GM12874 (cell line): ENCODE measurements at regions not wholly inside any gene's neighbourhood (a gene's known extent, or its start where the extent isn't known, plus 50 kb on each side); places are given as distances from the start of the nearest gene placed in this dataset.

Experiments used
- TF ChIP-seq, protein P1 (sequence below): IDR thresholded peaks from 2 replicates; pipeline ENCODE4 v1.5.1; 2011; ENCODE audit warnings: low read depth, mild to moderate bottlenecking, control low read depth, low read length, moderate library complexity; ENCODE audit not compliant: insufficient read depth

DNA sequence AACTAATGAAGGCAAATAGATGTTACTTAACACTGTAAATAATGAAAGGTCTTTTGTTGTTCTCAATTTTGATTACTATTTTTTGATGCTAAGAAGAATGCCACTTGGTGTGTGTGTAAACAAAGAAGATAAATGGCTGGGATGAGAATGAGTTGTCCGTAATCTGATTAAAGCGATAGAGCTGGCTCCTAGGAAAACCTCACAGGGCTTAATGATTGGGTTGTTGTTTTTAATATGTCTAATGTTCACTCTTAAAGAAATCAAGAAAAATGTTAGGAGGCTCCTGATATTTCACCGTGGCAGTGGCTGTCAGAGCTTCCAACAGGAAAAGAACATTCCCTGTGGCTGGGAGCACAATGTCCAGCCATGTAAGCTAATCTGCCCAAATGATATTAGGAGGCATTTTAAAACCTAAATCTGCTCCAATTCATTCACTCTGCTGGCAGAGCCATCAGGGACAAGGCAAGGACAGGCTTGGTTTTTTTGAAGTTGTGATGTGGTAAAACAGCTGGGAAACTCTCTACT lies 243.9 kb downstream of the SNX10 start:
- TF ChIP-seq, protein P1, sequence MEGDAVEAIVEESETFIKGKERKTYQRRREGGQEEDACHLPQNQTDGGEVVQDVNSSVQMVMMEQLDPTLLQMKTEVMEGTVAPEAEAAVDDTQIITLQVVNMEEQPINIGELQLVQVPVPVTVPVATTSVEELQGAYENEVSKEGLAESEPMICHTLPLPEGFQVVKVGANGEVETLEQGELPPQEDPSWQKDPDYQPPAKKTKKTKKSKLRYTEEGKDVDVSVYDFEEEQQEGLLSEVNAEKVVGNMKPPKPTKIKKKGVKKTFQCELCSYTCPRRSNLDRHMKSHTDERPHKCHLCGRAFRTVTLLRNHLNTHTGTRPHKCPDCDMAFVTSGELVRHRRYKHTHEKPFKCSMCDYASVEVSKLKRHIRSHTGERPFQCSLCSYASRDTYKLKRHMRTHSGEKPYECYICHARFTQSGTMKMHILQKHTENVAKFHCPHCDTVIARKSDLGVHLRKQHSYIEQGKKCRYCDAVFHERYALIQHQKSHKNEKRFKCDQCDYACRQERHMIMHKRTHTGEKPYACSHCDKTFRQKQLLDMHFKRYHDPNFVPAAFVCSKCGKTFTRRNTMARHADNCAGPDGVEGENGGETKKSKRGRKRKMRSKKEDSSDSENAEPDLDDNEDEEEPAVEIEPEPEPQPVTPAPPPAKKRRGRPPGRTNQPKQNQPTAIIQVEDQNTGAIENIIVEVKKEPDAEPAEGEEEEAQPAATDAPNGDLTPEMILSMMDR, result no peak

DNA sequence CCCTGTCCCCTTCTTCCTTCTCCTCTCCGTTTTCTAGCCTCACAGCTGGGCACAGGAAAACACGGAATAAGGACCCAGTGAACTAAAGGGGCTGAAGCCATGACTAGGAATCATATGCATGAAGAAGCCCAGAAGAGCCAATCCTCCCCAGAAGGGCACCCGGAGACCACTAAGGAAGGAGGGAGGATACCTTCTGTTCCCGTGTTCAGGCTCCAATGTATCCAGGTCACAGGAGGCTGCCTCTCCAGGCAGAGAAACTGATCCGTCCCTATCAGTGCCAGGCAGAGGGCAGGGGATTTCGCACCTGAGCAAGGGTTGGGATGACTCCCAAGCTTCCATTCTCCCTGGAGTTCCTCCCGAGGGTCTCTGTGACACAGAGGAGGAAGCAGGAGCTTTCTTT lies 246.6 kb downstream of the SNX10 start:
- TF ChIP-seq, protein P1, result no peak

DNA sequence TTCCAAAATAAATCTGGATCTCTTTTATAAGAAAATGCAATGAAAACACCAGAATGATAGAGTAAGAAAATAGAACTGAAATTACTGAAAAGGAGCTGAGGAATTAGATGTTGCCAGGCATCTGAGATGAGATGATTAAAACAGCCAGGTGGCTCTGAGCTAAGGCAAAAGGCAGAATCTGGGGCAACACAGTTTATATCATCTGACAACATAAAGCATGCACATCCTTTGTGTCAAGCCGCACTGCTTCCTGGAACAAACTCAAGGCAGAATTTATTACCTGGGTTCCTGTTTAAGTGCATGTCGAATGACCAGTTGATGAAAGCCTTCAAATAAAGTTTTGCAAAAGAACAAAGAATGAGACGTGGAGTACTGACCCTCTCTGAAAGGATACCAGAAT lies 247.0 kb downstream of the SNX10 start:
- TF ChIP-seq, protein P1, result no peak

DNA sequence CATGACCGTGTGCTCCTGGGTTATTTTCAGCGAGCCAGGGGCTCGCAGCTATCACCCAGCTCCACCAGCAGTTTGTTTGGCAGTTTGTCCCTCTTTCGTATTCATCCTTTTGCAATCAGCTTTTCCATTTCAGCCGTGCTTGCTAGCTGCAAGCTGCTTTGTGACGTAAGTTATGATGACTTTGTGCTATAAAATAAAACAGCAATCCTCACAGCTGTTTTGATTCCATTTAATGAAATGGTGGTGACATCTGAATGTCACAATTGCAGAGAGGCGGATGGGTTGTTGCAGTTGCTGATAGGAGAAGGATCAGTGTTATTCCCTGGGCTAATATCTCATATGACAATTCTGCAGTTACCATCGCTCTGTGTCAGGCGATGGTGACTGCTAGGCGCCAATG lies 251.7 kb downstream of the SNX10 start:
- TF ChIP-seq, protein P1, result no peak

DNA sequence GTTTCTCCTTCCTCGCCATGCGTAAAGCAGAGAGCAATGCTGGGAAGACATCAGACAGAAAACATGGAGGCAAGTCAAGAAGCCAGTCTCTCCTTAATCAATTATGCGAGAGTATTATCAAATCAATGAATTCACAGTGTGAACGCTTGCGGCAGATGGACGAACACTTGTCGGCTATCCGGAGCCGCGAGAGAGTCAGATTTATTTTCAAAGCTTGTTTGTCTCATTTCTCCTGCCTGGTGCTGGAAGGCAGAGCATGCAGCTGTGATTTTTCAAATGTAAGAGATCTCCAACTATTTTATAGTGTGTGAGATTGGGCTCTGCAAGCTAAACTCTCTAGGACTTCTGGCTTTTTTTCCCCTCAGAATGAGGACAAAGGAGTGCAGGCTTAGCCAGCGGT lies 252.3 kb downstream of the SNX10 start:
- TF ChIP-seq, protein P1, result no peak

DNA sequence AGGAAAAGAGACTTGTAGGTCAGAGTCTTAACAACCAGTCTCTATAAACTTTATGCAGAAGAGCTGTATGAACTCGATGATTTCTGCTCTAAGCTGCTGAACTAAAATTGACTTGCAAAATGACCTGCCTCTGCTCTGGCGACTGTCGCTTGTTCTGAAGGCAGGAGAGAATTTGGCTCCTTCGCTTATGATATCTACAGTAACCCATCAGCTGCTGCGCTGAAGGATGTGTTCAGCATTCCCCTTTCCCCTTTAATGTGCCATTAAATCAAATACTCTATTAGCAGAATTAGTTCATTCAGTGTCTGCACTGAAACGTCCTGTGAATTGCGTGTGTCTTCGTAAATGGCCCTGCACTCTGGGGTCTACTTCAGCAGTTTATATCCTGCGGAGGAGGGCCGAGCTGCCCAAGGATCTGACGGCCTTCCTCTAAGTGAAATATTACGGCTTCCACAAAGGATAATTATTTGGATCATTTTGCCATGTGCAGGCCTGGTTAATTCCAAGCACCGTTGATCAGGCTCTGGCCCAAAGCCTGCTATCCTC lies 254.9 kb downstream of the SNX10 start:
- TF ChIP-seq, protein P1, result no peak

DNA sequence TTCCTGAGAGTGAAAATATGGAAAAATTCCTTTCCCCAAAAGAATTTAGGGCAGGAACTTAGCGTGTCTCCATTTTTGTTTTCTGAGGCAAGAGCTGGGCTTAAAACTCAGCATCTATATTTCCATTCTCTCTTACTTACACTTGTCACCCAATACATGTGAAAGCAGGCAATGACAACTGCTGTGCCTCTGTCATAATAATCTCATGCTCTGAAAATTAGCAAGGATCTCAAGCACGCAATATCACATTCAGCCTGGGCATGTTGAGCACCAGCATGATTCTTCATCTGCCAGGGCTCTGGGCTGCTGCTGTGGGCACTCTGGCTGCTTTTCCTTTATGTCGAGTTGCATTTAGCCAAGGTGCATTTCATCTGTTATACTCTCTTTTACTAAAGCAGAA lies 255.5 kb downstream of the SNX10 start:
- TF ChIP-seq, protein P1, result no peak
